GM23338 (cell line): ENCODE measurements at regions not wholly inside any gene's neighbourhood (a gene's known extent, or its start where the extent isn't known, plus 50 kb on each side); places are given as distances from the start of the nearest gene placed in this dataset.

Experiments used
- CREB1 ChIP-seq: fragments of 250-450 bp; sonication (Bioruptor Pico); IDR thresholded peaks from 2 replicates; pipeline ENCODE4 v1.5.0; 2020; ENCODE audit warnings: low read depth, mild to moderate bottlenecking, moderate library complexity
- EZH2 ChIP-seq: fragments of 200-600 bp; sonication (generic); IDR thresholded peaks from one replicate; pipeline ENCODE4 v1.8.0; 2017; ENCODE audit warnings: antibody characterized with exemption, mild to moderate bottlenecking, low read depth; ENCODE audit not compliant: unreplicated experiment
- EZH2phosphoT487 ChIP-seq: fragments of 200-600 bp; sonication (generic); IDR thresholded peaks from one replicate; pipeline ENCODE4 v1.8.1; 2018; ENCODE audit warnings: antibody characterized with exemption; ENCODE audit not compliant: unreplicated experiment
- JUNB ChIP-seq: IDR thresholded peaks from one replicate; pipeline ENCODE4 v1.6.1; 2016; ENCODE audit warnings: antibody characterized with exemption; ENCODE audit not compliant: unreplicated experiment
- NANOG ChIP-seq: IDR thresholded peaks from 2 replicates; pipeline ENCODE4 v1.6.1; 2016; ENCODE audit warnings: antibody characterized with exemption, borderline replicate concordance
- POLR2AphosphoS5 ChIP-seq: IDR thresholded peaks from 2 replicates; pipeline ENCODE4 v1.6.1; 2016; ENCODE audit warnings: antibody characterized with exemption, low read depth
- STAT1 ChIP-seq: IDR thresholded peaks from one replicate; pipeline ENCODE4 v1.6.1; 2016; ENCODE audit warnings: antibody characterized with exemption; ENCODE audit not compliant: unreplicated experiment
- ZNF114 ChIP-seq: fragments of 250-450 bp; sonication (Bioruptor Pico); IDR thresholded peaks from 2 replicates; pipeline ENCODE4 v1.5.0; 2020; ENCODE audit warnings: mild to moderate bottlenecking, moderate library complexity
- ZNF331 ChIP-seq: fragments of 250-450 bp; sonication (Bioruptor Pico); IDR thresholded peaks from 2 replicates; pipeline ENCODE4 v1.5.0; 2020; ENCODE audit warnings: low read depth, mild to moderate bottlenecking, moderate library complexity
- TF ChIP-seq, protein P1 (sequence below), 2 experiments: fragments of 200-600 bp in 1 of 2; sonication (generic) in 1 of 2; conservative IDR thresholded peaks; 2 replicates each; pipeline versions ENCODE4 v1.5.1 to v1.6.1; 2016 to 2017; ENCODE audit warnings: antibody characterized with exemption in 2 of 2, low read depth in 2 of 2, mild to moderate bottlenecking in 2 of 2, moderate library complexity in 1 of 2
- TF ChIP-seq, protein P2 (sequence below): IDR thresholded peaks from one replicate; pipeline ENCODE4 v1.6.1; 2018; ENCODE audit warnings: antibody characterized with exemption; ENCODE audit not compliant: unreplicated experiment
- TF ChIP-seq, protein P3 (sequence below): IDR thresholded peaks from 2 replicates; pipeline ENCODE4 v1.6.1; 2016; ENCODE audit warnings: antibody characterized with exemption
- TF ChIP-seq, protein P4 (sequence below): fragments of 250-450 bp; sonication (Bioruptor Pico); IDR thresholded peaks from 2 replicates; pipeline ENCODE4 v1.5.0; 2020; ENCODE audit warnings: mild to moderate bottlenecking, moderate library complexity

DNA sequence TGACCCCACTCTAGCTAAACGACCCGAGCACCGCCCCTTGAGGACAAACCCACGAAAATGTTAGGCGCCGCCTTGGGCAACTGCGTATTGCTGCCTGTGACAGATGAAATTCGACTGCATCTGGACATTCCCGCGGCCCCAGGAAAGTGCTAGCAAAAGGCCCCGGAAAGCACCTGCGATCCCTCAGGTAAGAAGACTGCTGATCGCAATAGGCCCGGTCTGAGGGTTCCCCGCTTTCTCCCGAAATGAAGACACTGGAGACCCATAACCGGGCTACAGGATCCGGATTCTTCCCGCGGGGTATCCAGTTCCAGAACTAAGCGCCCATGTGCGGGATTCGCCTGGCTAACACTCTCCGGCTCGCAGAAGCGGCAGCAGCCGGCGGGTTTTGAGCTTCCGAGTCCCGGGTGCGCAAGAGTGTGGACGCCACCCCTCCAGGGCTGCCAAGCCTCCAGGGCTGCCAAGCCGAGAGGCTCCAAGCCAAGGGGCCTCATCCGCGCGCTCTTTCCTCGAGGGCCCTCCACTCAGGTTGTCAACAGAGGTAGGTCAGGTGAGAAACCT, 157.9 kb upstream of the NBPF11 start:
- TF ChIP-seq JUNB (no peak), CREB1 (no peak), POLR2AphosphoS5 (no peak), EZH2 (peak; percentile 51), ZNF114 (CRISPR knock-in tag) (no peak), ZNF331 (CRISPR knock-in tag) (no peak), EZH2phosphoT487 (no peak), STAT1 (no peak), NANOG (no peak)
- TF ChIP-seq, protein P1, sequence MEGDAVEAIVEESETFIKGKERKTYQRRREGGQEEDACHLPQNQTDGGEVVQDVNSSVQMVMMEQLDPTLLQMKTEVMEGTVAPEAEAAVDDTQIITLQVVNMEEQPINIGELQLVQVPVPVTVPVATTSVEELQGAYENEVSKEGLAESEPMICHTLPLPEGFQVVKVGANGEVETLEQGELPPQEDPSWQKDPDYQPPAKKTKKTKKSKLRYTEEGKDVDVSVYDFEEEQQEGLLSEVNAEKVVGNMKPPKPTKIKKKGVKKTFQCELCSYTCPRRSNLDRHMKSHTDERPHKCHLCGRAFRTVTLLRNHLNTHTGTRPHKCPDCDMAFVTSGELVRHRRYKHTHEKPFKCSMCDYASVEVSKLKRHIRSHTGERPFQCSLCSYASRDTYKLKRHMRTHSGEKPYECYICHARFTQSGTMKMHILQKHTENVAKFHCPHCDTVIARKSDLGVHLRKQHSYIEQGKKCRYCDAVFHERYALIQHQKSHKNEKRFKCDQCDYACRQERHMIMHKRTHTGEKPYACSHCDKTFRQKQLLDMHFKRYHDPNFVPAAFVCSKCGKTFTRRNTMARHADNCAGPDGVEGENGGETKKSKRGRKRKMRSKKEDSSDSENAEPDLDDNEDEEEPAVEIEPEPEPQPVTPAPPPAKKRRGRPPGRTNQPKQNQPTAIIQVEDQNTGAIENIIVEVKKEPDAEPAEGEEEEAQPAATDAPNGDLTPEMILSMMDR (conservative IDR thresholded peaks at IDR 0.05; ENCODE audit: low read depth in 2 of 2), result no peak
- TF ChIP-seq, protein P2, sequence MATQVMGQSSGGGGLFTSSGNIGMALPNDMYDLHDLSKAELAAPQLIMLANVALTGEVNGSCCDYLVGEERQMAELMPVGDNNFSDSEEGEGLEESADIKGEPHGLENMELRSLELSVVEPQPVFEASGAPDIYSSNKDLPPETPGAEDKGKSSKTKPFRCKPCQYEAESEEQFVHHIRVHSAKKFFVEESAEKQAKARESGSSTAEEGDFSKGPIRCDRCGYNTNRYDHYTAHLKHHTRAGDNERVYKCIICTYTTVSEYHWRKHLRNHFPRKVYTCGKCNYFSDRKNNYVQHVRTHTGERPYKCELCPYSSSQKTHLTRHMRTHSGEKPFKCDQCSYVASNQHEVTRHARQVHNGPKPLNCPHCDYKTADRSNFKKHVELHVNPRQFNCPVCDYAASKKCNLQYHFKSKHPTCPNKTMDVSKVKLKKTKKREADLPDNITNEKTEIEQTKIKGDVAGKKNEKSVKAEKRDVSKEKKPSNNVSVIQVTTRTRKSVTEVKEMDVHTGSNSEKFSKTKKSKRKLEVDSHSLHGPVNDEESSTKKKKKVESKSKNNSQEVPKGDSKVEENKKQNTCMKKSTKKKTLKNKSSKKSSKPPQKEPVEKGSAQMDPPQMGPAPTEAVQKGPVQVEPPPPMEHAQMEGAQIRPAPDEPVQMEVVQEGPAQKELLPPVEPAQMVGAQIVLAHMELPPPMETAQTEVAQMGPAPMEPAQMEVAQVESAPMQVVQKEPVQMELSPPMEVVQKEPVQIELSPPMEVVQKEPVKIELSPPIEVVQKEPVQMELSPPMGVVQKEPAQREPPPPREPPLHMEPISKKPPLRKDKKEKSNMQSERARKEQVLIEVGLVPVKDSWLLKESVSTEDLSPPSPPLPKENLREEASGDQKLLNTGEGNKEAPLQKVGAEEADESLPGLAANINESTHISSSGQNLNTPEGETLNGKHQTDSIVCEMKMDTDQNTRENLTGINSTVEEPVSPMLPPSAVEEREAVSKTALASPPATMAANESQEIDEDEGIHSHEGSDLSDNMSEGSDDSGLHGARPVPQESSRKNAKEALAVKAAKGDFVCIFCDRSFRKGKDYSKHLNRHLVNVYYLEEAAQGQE, result no peak
- TF ChIP-seq, protein P3, sequence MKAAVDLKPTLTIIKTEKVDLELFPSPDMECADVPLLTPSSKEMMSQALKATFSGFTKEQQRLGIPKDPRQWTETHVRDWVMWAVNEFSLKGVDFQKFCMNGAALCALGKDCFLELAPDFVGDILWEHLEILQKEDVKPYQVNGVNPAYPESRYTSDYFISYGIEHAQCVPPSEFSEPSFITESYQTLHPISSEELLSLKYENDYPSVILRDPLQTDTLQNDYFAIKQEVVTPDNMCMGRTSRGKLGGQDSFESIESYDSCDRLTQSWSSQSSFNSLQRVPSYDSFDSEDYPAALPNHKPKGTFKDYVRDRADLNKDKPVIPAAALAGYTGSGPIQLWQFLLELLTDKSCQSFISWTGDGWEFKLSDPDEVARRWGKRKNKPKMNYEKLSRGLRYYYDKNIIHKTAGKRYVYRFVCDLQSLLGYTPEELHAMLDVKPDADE, result no peak
- TF ChIP-seq, protein P4, sequence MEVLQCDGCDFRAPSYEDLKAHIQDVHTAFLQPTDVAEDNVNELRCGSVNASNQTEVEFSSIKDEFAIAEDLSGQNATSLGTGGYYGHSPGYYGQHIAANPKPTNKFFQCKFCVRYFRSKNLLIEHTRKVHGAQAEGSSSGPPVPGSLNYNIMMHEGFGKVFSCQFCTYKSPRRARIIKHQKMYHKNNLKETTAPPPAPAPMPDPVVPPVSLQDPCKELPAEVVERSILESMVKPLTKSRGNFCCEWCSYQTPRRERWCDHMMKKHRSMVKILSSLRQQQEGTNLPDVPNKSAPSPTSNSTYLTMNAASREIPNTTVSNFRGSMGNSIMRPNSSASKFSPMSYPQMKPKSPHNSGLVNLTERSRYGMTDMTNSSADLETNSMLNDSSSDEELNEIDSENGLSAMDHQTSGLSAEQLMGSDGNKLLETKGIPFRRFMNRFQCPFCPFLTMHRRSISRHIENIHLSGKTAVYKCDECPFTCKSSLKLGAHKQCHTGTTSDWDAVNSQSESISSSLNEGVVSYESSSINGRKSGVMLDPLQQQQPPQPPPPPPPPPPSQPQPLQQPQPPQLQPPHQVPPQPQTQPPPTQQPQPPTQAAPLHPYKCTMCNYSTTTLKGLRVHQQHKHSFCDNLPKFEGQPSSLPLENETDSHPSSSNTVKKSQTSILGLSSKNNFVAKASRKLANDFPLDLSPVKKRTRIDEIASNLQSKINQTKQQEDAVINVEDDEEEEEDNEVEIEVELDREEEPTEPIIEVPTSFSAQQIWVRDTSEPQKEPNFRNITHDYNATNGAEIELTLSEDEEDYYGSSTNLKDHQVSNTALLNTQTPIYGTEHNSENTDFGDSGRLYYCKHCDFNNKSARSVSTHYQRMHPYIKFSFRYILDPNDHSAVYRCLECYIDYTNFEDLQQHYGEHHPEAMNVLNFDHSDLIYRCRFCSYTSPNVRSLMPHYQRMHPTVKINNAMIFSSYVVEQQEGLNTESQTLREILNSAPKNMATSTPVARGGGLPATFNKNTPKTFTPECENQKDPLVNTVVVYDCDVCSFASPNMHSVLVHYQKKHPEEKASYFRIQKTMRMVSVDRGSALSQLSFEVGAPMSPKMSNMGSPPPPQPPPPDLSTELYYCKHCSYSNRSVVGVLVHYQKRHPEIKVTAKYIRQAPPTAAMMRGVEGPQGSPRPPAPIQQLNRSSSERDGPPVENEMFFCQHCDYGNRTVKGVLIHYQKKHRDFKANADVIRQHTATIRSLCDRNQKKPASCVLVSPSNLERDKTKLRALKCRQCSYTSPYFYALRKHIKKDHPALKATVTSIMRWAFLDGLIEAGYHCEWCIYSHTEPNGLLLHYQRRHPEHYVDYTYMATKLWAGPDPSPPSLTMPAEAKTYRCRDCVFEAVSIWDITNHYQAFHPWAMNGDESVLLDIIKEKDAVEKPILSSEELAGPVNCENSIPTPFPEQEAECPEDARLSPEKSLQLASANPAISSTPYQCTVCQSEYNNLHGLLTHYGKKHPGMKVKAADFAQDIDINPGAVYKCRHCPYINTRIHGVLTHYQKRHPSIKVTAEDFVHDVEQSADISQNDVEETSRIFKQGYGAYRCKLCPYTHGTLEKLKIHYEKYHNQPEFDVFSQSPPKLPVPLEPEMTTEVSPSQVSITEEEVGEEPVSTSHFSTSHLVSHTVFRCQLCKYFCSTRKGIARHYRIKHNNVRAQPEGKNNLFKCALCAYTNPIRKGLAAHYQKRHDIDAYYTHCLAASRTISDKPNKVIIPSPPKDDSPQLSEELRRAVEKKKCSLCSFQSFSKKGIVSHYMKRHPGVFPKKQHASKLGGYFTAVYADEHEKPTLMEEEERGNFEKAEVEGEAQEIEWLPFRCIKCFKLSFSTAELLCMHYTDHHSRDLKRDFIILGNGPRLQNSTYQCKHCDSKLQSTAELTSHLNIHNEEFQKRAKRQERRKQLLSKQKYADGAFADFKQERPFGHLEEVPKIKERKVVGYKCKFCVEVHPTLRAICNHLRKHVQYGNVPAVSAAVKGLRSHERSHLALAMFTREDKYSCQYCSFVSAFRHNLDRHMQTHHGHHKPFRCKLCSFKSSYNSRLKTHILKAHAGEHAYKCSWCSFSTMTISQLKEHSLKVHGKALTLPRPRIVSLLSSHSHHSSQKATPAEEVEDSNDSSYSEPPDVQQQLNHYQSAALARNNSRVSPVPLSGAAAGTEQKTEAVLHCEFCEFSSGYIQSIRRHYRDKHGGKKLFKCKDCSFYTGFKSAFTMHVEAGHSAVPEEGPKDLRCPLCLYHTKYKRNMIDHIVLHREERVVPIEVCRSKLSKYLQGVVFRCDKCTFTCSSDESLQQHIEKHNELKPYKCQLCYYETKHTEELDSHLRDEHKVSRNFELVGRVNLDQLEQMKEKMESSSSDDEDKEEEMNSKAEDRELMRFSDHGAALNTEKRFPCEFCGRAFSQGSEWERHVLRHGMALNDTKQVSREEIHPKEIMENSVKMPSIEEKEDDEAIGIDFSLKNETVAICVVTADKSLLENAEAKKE (CRISPR knock-in tag), result no peak
